OCI-LY7 (cell line): ENCODE measurements at regions not wholly inside any gene's neighbourhood (a gene's known extent, or its start where the extent isn't known, plus 50 kb on each side); places are given as distances from the start of the nearest gene placed in this dataset.

Source experiments
- EZH2phosphoT487 ChIP-seq: fragments of 200-600 bp; sonication (generic); IDR thresholded peaks from 2 replicates; pipeline ENCODE4 v1.6.1; 2018; ENCODE audit warnings: low read depth, borderline replicate concordance, mild to moderate bottlenecking, mixed run types, antibody characterized with exemption, low read length, moderate library complexity, mixed read lengths
- TF ChIP-seq, protein P1 (sequence below): fragments of 200-600 bp; sonication (generic); conservative IDR thresholded peaks from 2 replicates; pipeline ENCODE4 v1.5.1; 2014; ENCODE audit warnings: mild to moderate bottlenecking, antibody characterized with exemption, low read length, moderate library complexity, mixed read lengths

GRCh38 chr13:76775088-76775740 lies 111.0 kb downstream of the KCTD12 start:
- TF ChIP-seq, protein P1, sequence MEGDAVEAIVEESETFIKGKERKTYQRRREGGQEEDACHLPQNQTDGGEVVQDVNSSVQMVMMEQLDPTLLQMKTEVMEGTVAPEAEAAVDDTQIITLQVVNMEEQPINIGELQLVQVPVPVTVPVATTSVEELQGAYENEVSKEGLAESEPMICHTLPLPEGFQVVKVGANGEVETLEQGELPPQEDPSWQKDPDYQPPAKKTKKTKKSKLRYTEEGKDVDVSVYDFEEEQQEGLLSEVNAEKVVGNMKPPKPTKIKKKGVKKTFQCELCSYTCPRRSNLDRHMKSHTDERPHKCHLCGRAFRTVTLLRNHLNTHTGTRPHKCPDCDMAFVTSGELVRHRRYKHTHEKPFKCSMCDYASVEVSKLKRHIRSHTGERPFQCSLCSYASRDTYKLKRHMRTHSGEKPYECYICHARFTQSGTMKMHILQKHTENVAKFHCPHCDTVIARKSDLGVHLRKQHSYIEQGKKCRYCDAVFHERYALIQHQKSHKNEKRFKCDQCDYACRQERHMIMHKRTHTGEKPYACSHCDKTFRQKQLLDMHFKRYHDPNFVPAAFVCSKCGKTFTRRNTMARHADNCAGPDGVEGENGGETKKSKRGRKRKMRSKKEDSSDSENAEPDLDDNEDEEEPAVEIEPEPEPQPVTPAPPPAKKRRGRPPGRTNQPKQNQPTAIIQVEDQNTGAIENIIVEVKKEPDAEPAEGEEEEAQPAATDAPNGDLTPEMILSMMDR = no peak
- no peak for TF ChIP-seq EZH2phosphoT487
